ENCODE measurements at regions not wholly inside any gene's neighbourhood (a gene's known extent, or its start where the extent isn't known, plus 50 kb on each side); places are given as distances from the start of the nearest gene placed in this dataset.

GRCh38 chr19:46932346-46932745 is 71.5 kb downstream of the ARHGAP35 start:
- DNase-seq (ENCODE audit: extremely low spot score in 2 of 2) = no peak
- intact Hi-C loops (cut with DNase I) = no loop called here
- H3K9me3 ChIP-seq = no peaks in the 10 kb centered on the region
- no peak overlapping the region for H3K4me3 ChIP-seq
- H3K27me3 ChIP-seq = no peaks in the 10 kb centered on the region
- H3K36me3 ChIP-seq = peaks cover 0 to under 1% of the 10 kb centered on the region in 2 donors
- TF ChIP-seq POLR2A (IDR thresholded peaks at IDR 0.05) = no peak
- TF ChIP-seq POLR2AphosphoS5 (IDR thresholded peaks at IDR 0.05; ENCODE audit: insufficient read depth in 1 of 2, low read depth in 1 of 2) = no peak
- no peak for TF ChIP-seq CTCF (IDR thresholded peaks at IDR 0.05)
- H3K27ac ChIP-seq = no peak overlapping the region
- peaks cover 54% of the 10 kb centered on the region for H3K4me1 ChIP-seq

GRCh38 chr19:46935066-46935663 is 74.4 kb downstream of the ARHGAP35 start:
- Histone ChIP-seq H3K27me3 (no peaks in the 10 kb centered on the region), H3K36me3 (peaks cover 0 to 7% of the 10 kb centered on the region in 2 donors), H3K4me3 (no peak overlapping the region), H3K4me1 (peaks cover 42% of the 10 kb centered on the region), H3K27ac (peak overlapping the region; percentile 10), H3K9me3 (no peaks in the 10 kb centered on the region)
- intact Hi-C loops (cut with DNase I) = no loop called here
- DNase-seq (ENCODE audit: extremely low spot score in 2 of 2) = no peak
- no peak for TF ChIP-seq POLR2A (IDR thresholded peaks at IDR 0.05)
- no peak for TF ChIP-seq POLR2AphosphoS5 (IDR thresholded peaks at IDR 0.05; ENCODE audit: insufficient read depth in 1 of 2, low read depth in 1 of 2)
- no peak for TF ChIP-seq CTCF (IDR thresholded peaks at IDR 0.05)

- intact Hi-C loops (cut with DNase I) = no loop called here
- H3K27ac ChIP-seq = no peak overlapping the region
- DNase-seq (ENCODE audit: extremely low spot score in 2 of 2) = no peak
- TF ChIP-seq CTCF (IDR thresholded peaks at IDR 0.05) (no peak), POLR2AphosphoS5 (IDR thresholded peaks at IDR 0.05; ENCODE audit: insufficient read depth in 1 of 2, low read depth in 1 of 2) (no peak), POLR2A (IDR thresholded peaks at IDR 0.05) (no peak)
- H3K4me3 ChIP-seq = no peak overlapping the region
- H3K4me1 ChIP-seq = peaks cover 50% of the 10 kb centered on the region
- no peaks in the 10 kb centered on the region for H3K9me3 ChIP-seq
- no peaks in the 10 kb centered on the region for H3K36me3 ChIP-seq
- H3K27me3 ChIP-seq = no peaks in the 10 kb centered on the region
These were observed 76.3 kb upstream of the NPAS1 start for GRCh38 chr19:46943150-46943946.

- H3K27ac ChIP-seq = peak overlapping the region; percentile 75
- H3K36me3 ChIP-seq = no peaks in the 10 kb centered on the region
- no peak for DNase-seq (ENCODE audit: extremely low spot score in 2 of 2)
These were observed 75.4 kb upstream of the NPAS1 start for GRCh38 chr19:46944123-46944748.

More at GRCh38 chr19:46944123-46944748, 75.4 kb upstream of the NPAS1 start:
- no peak overlapping the region for H3K4me3 ChIP-seq
- no peak for TF ChIP-seq POLR2AphosphoS5 (IDR thresholded peaks at IDR 0.05; ENCODE audit: insufficient read depth in 1 of 2, low read depth in 1 of 2)
- no peak for TF ChIP-seq CTCF (IDR thresholded peaks at IDR 0.05)
- no peak for TF ChIP-seq POLR2A (IDR thresholded peaks at IDR 0.05)
- H3K9me3 ChIP-seq = no peaks in the 10 kb centered on the region
- intact Hi-C loops (cut with DNase I) = no loop called here
- no peaks in the 10 kb centered on the region for H3K27me3 ChIP-seq
- H3K4me1 ChIP-seq = peaks cover 50% of the 10 kb centered on the region

All from vagina (tissue), 2 donors.